H1 (cell line): ENCODE measurements at regions not wholly inside any gene's neighbourhood (a gene's known extent, or its start where the extent isn't known, plus 50 kb on each side); places are given as distances from the start of the nearest gene placed in this dataset.

Source experiments
- CTCF ChIA-PET: fragments of 300-600 bp; sonication (Branson Sonifier 250); formaldehyde crosslinking; loops from one replicate; lab custom pipeline; 2021; ENCODE audit not compliant: partially characterized antibody; lab: Charles Lee
- POLR2A ChIA-PET: fragments of 300-600 bp; sonication (Branson Sonifier 250); formaldehyde crosslinking; loops from one replicate; lab custom pipeline; 2021; ENCODE audit warnings: inconsistent platforms; ENCODE audit not compliant: partially characterized antibody; lab: Charles Lee
- DNase-seq, 2 experiments: peaks; one replicate each; pipeline versions ENCODE4 v3.0.0 to v3.0.0-alpha.2; 2010 to 2022; ENCODE audit warnings: low spot score in 2 of 2, low read depth in 1 of 2, mixed read lengths in 1 of 2
- FAIRE-seq: peaks from 2 replicates; lab custom pipeline; 2011; peaks lifted over from hg19 to GRCh38; lab: Jason Lieb, UNC
- H2AFZ ChIP-seq: 2 replicates; pipeline ENCODE4 v1.8.1; 2012; ENCODE audit warnings: low read length, inconsistent platforms
- H2AK5ac ChIP-seq: 2 replicates; pipeline ENCODE4 v1.6.1; 2013; ENCODE audit warnings: low read depth, low read length
- H2BK120ac ChIP-seq: replicated peaks from 2 replicates; pipeline ENCODE3; 2013; ENCODE audit warnings: low read depth, low read length, inconsistent platforms
- H2BK12ac ChIP-seq: 2 replicates; pipeline ENCODE4 v1.6.1; 2013; ENCODE audit warnings: low read depth, low read length
- H2BK15ac ChIP-seq: 2 replicates; pipeline ENCODE4 v1.6.1; 2013; ENCODE audit warnings: low read length
- H2BK20ac ChIP-seq: 2 replicates; pipeline ENCODE4 v1.6.1; 2013; ENCODE audit warnings: low read length
- H2BK5ac ChIP-seq: 2 replicates; pipeline ENCODE4 v1.6.1; 2013; ENCODE audit warnings: low read depth, low read length
- H3K14ac ChIP-seq: 2 replicates; pipeline ENCODE4 v1.6.1; 2013; ENCODE audit warnings: inconsistent platforms; ENCODE audit not compliant: insufficient read length
- H3K18ac ChIP-seq: 2 replicates; pipeline ENCODE4 v1.6.1; 2013; ENCODE audit warnings: low read length; ENCODE audit errors: extremely low read depth
- H3K23ac ChIP-seq: 2 replicates; pipeline ENCODE4 v1.6.1; 2013; ENCODE audit warnings: inconsistent platforms; ENCODE audit not compliant: insufficient read length
- H3K23me2 ChIP-seq: 2 replicates; pipeline ENCODE4 v1.6.1; 2013; ENCODE audit warnings: low read depth, low read length
- H3K27ac ChIP-seq: 2 replicates; pipeline ENCODE4 v1.6.1; 2011; ENCODE audit warnings: low read depth, low read length, inconsistent platforms
- H3K27me3 ChIP-seq, 4 experiments: replicated peaks in 1 of 4; 1 replicate in 1 of 4; 2 replicates in 3 of 4; pipeline versions ENCODE4 v1.6.1 to v1.8.1; 2011 to 2013; ENCODE audit warnings: low read length in 3 of 4, mild to moderate bottlenecking in 3 of 4, inconsistent platforms in 2 of 4, mixed read lengths in 2 of 4, moderate library complexity in 1 of 4; ENCODE audit not compliant: control insufficient read depth in 3 of 4, insufficient read depth in 3 of 4; ENCODE audit errors: extremely low read depth in 1 of 4
- H3K36me3 ChIP-seq, 4 experiments: 2 replicates each; pipeline versions ENCODE4 v1.6.1 to v1.8.1; 2011 to 2013; ENCODE audit warnings: mild to moderate bottlenecking in 4 of 4, low read length in 3 of 4, moderate library complexity in 2 of 4, control low read depth in 1 of 4, inconsistent platforms in 1 of 4; ENCODE audit not compliant: insufficient read depth in 4 of 4, control insufficient read depth in 2 of 4
- H3K4ac ChIP-seq: replicated peaks from 2 replicates; pipeline ENCODE3; 2013; ENCODE audit warnings: low read length, low read depth, mixed read lengths, inconsistent platforms; ENCODE audit not compliant: insufficient read length
- H3K4me1 ChIP-seq, 4 experiments: replicated peaks in 1 of 4; 1 replicate in 1 of 4; 2 replicates in 3 of 4; pipeline versions ENCODE4 v1.6.1 to v1.8.1; 2011 to 2013; ENCODE audit warnings: low read length in 3 of 4, inconsistent platforms in 2 of 4, mixed read lengths in 1 of 4; ENCODE audit not compliant: insufficient read depth in 4 of 4, control insufficient read depth in 3 of 4
- H3K4me2 ChIP-seq, 2 experiments: 2 replicates each; pipeline versions ENCODE4 v1.6.1 to v1.8.1; 2011 to 2013; ENCODE audit warnings: low read depth in 2 of 2, low read length in 2 of 2, control low read depth in 1 of 2, inconsistent platforms in 1 of 2, mild to moderate bottlenecking in 1 of 2; ENCODE audit not compliant: insufficient read depth in 1 of 2
- H3K4me3 ChIP-seq, 4 experiments: fragments of 200-600, 300-600 bp in 1 of 4; sonication (generic), shearing (Covaris generic), sonication (Bioruptor Twin) in 1 of 4; 2 replicates each; pipeline versions ENCODE4 v1.5.1 to v1.8.1; 2011 to 2016; ENCODE audit warnings: low read length in 4 of 4, low read depth in 3 of 4, control low read depth in 2 of 4, inconsistent platforms in 2 of 4, mild to moderate bottlenecking in 2 of 4, mixed read lengths in 1 of 4, moderate library complexity in 1 of 4; ENCODE audit not compliant: insufficient read depth in 2 of 4; ENCODE audit errors: extremely low read depth in 1 of 4
- H3K56ac ChIP-seq: replicated peaks from 2 replicates; pipeline ENCODE3; 2013; ENCODE audit warnings: low read depth, mild to moderate bottlenecking, mixed read lengths, low read length, inconsistent platforms; ENCODE audit not compliant: insufficient read length
- H3K79me1 ChIP-seq: 2 replicates; pipeline ENCODE4 v1.6.1; 2013; ENCODE audit warnings: low read depth, low read length, control low read depth
- H3K79me2 ChIP-seq, 2 experiments: 2 replicates each; pipeline versions ENCODE4 v1.6.1 to v1.8.1; 2012 to 2013; ENCODE audit warnings: low read length in 2 of 2, mild to moderate bottlenecking in 2 of 2, inconsistent platforms in 1 of 2; ENCODE audit not compliant: insufficient read depth in 2 of 2, control insufficient read depth in 1 of 2
- H3K9ac ChIP-seq, 4 experiments: replicated peaks in 1 of 4; 1 replicate in 1 of 4; 2 replicates in 3 of 4; pipeline versions ENCODE4 v1.6.1 to v1.8.1; 2011 to 2013; ENCODE audit warnings: low read depth in 3 of 4, low read length in 3 of 4, control low read depth in 2 of 4, mild to moderate bottlenecking in 2 of 4, moderate library complexity in 2 of 4, inconsistent platforms in 1 of 4; ENCODE audit errors: extremely low read depth in 1 of 4
- H3K9me3 ChIP-seq, 2 experiments: 2 replicates each; pipeline versions ENCODE4 v1.6.1 to v1.8.1; 2012 to 2013; ENCODE audit warnings: mild to moderate bottlenecking in 2 of 2, moderate library complexity in 2 of 2, control low read depth in 1 of 2, inconsistent platforms in 1 of 2, low read depth in 1 of 2, low read length in 1 of 2, mixed read lengths in 1 of 2; ENCODE audit not compliant: insufficient read depth in 2 of 2
- H4K20me1 ChIP-seq, 2 experiments: replicated peaks in 1 of 2; 2 replicates each; pipeline versions ENCODE3 to v1.8.1; 2011 to 2013; ENCODE audit warnings: inconsistent platforms in 2 of 2, low read length in 2 of 2, mild to moderate bottlenecking in 1 of 2; ENCODE audit not compliant: insufficient read depth in 2 of 2, control insufficient read depth in 1 of 2
- H4K5ac ChIP-seq: 2 replicates; pipeline ENCODE4 v1.6.1; 2013; ENCODE audit warnings: low read length, low read depth, mixed read lengths, inconsistent platforms; ENCODE audit not compliant: insufficient read length
- H4K8ac ChIP-seq: 2 replicates; pipeline ENCODE4 v1.8.0; 2013; ENCODE audit warnings: mild to moderate bottlenecking, moderate library complexity, low read length, inconsistent platforms; ENCODE audit not compliant: insufficient read depth; ENCODE audit errors: extremely low read depth
- H4K91ac ChIP-seq: replicated peaks from 2 replicates; pipeline ENCODE3; 2013; ENCODE audit warnings: low read length, mixed read lengths, inconsistent platforms; ENCODE audit not compliant: insufficient read length
- ASH2L ChIP-seq: fragments of 200-600, 300-600 bp; sonication (generic); IDR thresholded peaks from one replicate; pipeline ENCODE4 v1.7.1; 2017; ENCODE audit warnings: low read length
- CBX8 ChIP-seq: fragments of 300-800, 300-1000 bp; sonication (generic); IDR thresholded peaks from 2 replicates; pipeline ENCODE4 v1.7.1; 2016; ENCODE audit warnings: low read depth, low read length, borderline replicate concordance
- GABPA ChIP-seq: IDR thresholded peaks from 2 replicates; pipeline ENCODE4 v1.6.1; 2011; ENCODE audit warnings: mild to moderate bottlenecking, low read length, moderate library complexity, borderline replicate concordance; ENCODE audit not compliant: insufficient read depth
- GTF2F1 ChIP-seq: IDR thresholded peaks from 2 replicates; pipeline ENCODE4 v1.6.1; 2012; ENCODE audit warnings: low read depth, low read length, improper control_type of control experiment, borderline replicate concordance
- HDAC2 ChIP-seq, 2 experiments: fragments of 300-600 bp in 1 of 2; sonication (generic) in 1 of 2; IDR thresholded peaks; 2 replicates each; pipeline ENCODE4 v1.6.1; 2011 to 2012; ENCODE audit warnings: low read depth in 2 of 2, low read length in 2 of 2, mild to moderate bottlenecking in 2 of 2, moderate library complexity in 2 of 2, borderline replicate concordance in 1 of 2, inconsistent platforms in 1 of 2
- MAX ChIP-seq: IDR thresholded peaks from 2 replicates; pipeline ENCODE4 v1.6.1; 2012; ENCODE audit warnings: inconsistent platforms
- PHF8 ChIP-seq: fragments of 200-600 bp; sonication (generic); conservative IDR thresholded peaks from 2 replicates; pipeline ENCODE4 v1.7.1; 2012; ENCODE audit warnings: low read depth, mild to moderate bottlenecking, inconsistent platforms, low read length, moderate library complexity
- POLR2AphosphoS5 ChIP-seq: IDR thresholded peaks from 2 replicates; pipeline ENCODE4 v1.6.1; 2011; ENCODE audit warnings: low read depth, low read length
- RAD21 ChIP-seq, 2 experiments: IDR thresholded peaks in 1 of 2; conservative IDR thresholded peaks in 1 of 2; 2 replicates each; pipeline ENCODE4 v1.6.1; 2011; ENCODE audit warnings: low read depth in 2 of 2, low read length in 2 of 2, improper control_type of control experiment in 1 of 2, inconsistent platforms in 1 of 2, mild to moderate bottlenecking in 1 of 2, moderate library complexity in 1 of 2
- RNF2 ChIP-seq: fragments of 200-900, 300-1000 bp; sonication (generic); IDR thresholded peaks from 2 replicates; pipeline ENCODE4 v1.7.1; 2016; ENCODE audit warnings: borderline replicate concordance, low read depth, mild to moderate bottlenecking, antibody characterized with exemption, low read length; ENCODE audit not compliant: poor library complexity, severe bottlenecking; ENCODE audit errors: missing control alignments
- RXRA ChIP-seq: IDR thresholded peaks from 2 replicates; pipeline ENCODE4 v1.6.1; 2011; ENCODE audit warnings: low read depth, mild to moderate bottlenecking, low read length, moderate library complexity; ENCODE audit not compliant: insufficient read depth
- SIN3A ChIP-seq, 2 experiments: IDR thresholded peaks in 1 of 2; conservative IDR thresholded peaks in 1 of 2; 2 replicates each; pipeline ENCODE4 v1.6.1; 2011 to 2012; ENCODE audit warnings: low read length in 2 of 2, improper control_type of control experiment in 1 of 2, low read depth in 1 of 2, mild to moderate bottlenecking in 1 of 2
- SP2 ChIP-seq: IDR thresholded peaks from 2 replicates; pipeline ENCODE4 v1.6.1; 2012; ENCODE audit warnings: mild to moderate bottlenecking, low read length, inconsistent platforms
- TAF1 ChIP-seq: IDR thresholded peaks from 2 replicates; pipeline ENCODE4 v1.6.1; 2011; ENCODE audit warnings: mild to moderate bottlenecking, low read depth, low read length
- WGBS, 2 experiments: shearing (Covaris generic) in 1 of 2; methylation state at CpG; one replicate each; pipeline versions ENCODE4 v1.1.6 to v1.1.7; 2013 to 2015; ENCODE audit warnings: low lambda C conversion rate in 2 of 2, mixed read lengths in 2 of 2, inconsistent platforms in 1 of 2, low coverage in 1 of 2, missing lambda C conversion rate in 1 of 2; ENCODE audit not compliant: insufficient replicate concordance in 2 of 2, insufficient coverage in 1 of 2, insufficient read length in 1 of 2; ENCODE audit errors: extremely low coverage in 1 of 2, missing lambda C conversion rate in 1 of 2; 5-methylcytosine and 5-hydroxymethylcytosine counted together

- FAIRE-seq = no peak
- no peak for TF ChIP-seq GABPA
- no peak for TF ChIP-seq RNF2
- TF ChIP-seq GTF2F1 = no peak
- TF ChIP-seq SP2 = no peak
- no peak for TF ChIP-seq TAF1
- TF ChIP-seq POLR2AphosphoS5 = no peak
- no peak for TF ChIP-seq HDAC2 (IDR thresholded peaks at IDR 0.05; ENCODE audit: borderline replicate concordance in 1 of 2, low read depth in 2 of 2, low read length in 2 of 2)
- no peak for TF ChIP-seq RAD21 (IDR thresholded peaks at IDR 0.05 in 1 of 2, conservative IDR thresholded peaks at IDR 0.05 in 1 of 2; ENCODE audit: low read depth in 2 of 2, low read length in 2 of 2)
- TF ChIP-seq ASH2L = no peak
- no peak for TF ChIP-seq SIN3A (conservative IDR thresholded peaks at IDR 0.05 in 1 of 2, IDR thresholded peaks at IDR 0.05 in 1 of 2; ENCODE audit: low read depth in 1 of 2, low read length in 2 of 2)
- TF ChIP-seq MAX = no peak
- no peak for TF ChIP-seq CBX8
- no peak for TF ChIP-seq PHF8
- no peak for TF ChIP-seq RXRA
Measured at GRCh38 chr12:78764913-78765312, 99.7 kb upstream of the SYT1 start.

More at GRCh38 chr12:78764913-78765312, 99.7 kb upstream of the SYT1 start:
- Histone ChIP-seq H3K4me3 (no peak overlapping the region), H2BK120ac (no peak overlapping the region), H3K9ac (no peak overlapping the region), H3K79me1 (no peaks in the 10 kb centered on the region), H3K79me2 (no peaks in the 10 kb centered on the region), H3K23me2 (no peaks in the 10 kb centered on the region), H3K14ac (no peak overlapping the region), H2BK20ac (no peak overlapping the region), H4K20me1 (no peaks in the 10 kb centered on the region), H3K36me3 (no peaks in the 10 kb centered on the region), H4K91ac (no peak overlapping the region), H3K4me1 (no peaks in the 10 kb centered on the region), H3K27ac (no peak overlapping the region), H3K18ac (no peak overlapping the region), H2BK15ac (no peak overlapping the region), H2AK5ac (no peak overlapping the region), H2BK5ac (no peak overlapping the region), H3K4ac (no peak overlapping the region), H3K9me3 (no peaks in the 10 kb centered on the region; a peak in 2 of 4 replicates), H4K8ac (no peak overlapping the region), H2BK12ac (no peak overlapping the region), H4K5ac (no peak overlapping the region), H3K4me2 (no peak overlapping the region), H3K27me3 (no peaks in the 10 kb centered on the region), H3K23ac (no peak overlapping the region), H3K56ac (no peak overlapping the region), H2AFZ (no peak overlapping the region)
- CTCF ChIA-PET = no interaction called here
- POLR2A ChIA-PET = no interaction called here
- WGBS, 2 experiments = 87% methylated on average over 2 of the region's 2 CpGs; no CpG with 5 or more reads in 1 of the 2 experiments
- no peak for DNase-seq
